ENCODE measurements at regions not wholly inside any gene's neighbourhood (a gene's known extent, or its start where the extent isn't known, plus 50 kb on each side); places are given as distances from the start of the nearest gene placed in this dataset.
"Not testable (repeated sequence)": the region's sequence is repeated elsewhere in the genome, so short reads cannot be mapped to it uniquely, and the experiment has no call there.

GRCh38 chr17:70323269-70323668 lies 153.9 kb downstream of the KCNJ2 start:
- no peak overlapping the region for H3K4me3 ChIP-seq
- no peak overlapping the region for H3K27ac ChIP-seq
- TF ChIP-seq, protein P1, sequence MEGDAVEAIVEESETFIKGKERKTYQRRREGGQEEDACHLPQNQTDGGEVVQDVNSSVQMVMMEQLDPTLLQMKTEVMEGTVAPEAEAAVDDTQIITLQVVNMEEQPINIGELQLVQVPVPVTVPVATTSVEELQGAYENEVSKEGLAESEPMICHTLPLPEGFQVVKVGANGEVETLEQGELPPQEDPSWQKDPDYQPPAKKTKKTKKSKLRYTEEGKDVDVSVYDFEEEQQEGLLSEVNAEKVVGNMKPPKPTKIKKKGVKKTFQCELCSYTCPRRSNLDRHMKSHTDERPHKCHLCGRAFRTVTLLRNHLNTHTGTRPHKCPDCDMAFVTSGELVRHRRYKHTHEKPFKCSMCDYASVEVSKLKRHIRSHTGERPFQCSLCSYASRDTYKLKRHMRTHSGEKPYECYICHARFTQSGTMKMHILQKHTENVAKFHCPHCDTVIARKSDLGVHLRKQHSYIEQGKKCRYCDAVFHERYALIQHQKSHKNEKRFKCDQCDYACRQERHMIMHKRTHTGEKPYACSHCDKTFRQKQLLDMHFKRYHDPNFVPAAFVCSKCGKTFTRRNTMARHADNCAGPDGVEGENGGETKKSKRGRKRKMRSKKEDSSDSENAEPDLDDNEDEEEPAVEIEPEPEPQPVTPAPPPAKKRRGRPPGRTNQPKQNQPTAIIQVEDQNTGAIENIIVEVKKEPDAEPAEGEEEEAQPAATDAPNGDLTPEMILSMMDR (IDR thresholded peaks at IDR 0.05) = no peak
- no peaks in the 10 kb centered on the region for H3K27me3 ChIP-seq
- H3K36me3 ChIP-seq = no peaks in the 10 kb centered on the region
- no peaks in the 10 kb centered on the region for H3K4me1 ChIP-seq
- no peak for DNase-seq (ENCODE audit: low spot score in 2 of 2)
- intact Hi-C loops (cut with DNase I) = no loop called here
- no peaks in the 10 kb centered on the region for H3K9me3 ChIP-seq

- no peak for DNase-seq (ENCODE audit: low spot score in 2 of 2)
- Histone ChIP-seq H3K27ac (no peak overlapping the region), H3K4me1 (no peaks in the 10 kb centered on the region), H3K4me3 (no peak overlapping the region), H3K36me3 (no peaks in the 10 kb centered on the region), H3K9me3 (no peaks in the 10 kb centered on the region), H3K27me3 (no peaks in the 10 kb centered on the region)
- TF ChIP-seq, protein P1 (IDR thresholded peaks at IDR 0.05) = no peak
- intact Hi-C loops (cut with DNase I) = no loop called here
These were observed 154.7 kb downstream of the KCNJ2 start for GRCh38 chr17:70324031-70324430.

GRCh38 chr17:70327279-70327678 lies 157.9 kb downstream of the KCNJ2 start:
- no peak for DNase-seq (ENCODE audit: low spot score in 2 of 2)
- no peaks in the 10 kb centered on the region for H3K27me3 ChIP-seq
- TF ChIP-seq, protein P1 (IDR thresholded peaks at IDR 0.05) = no peak
- H3K36me3 ChIP-seq = no peaks in the 10 kb centered on the region
- no peaks in the 10 kb centered on the region for H3K9me3 ChIP-seq
- H3K4me3 ChIP-seq = no peak overlapping the region
- H3K4me1 ChIP-seq = no peaks in the 10 kb centered on the region
- no peak overlapping the region for H3K27ac ChIP-seq
- intact Hi-C loops (cut with DNase I) = no loop called here

- Histone ChIP-seq H3K4me3 (no peak overlapping the region), H3K27me3 (no peaks in the 10 kb centered on the region), H3K27ac (no peak overlapping the region), H3K36me3 (no peaks in the 10 kb centered on the region), H3K4me1 (no peaks in the 10 kb centered on the region), H3K9me3 (no peaks in the 10 kb centered on the region)
- intact Hi-C loops (cut with DNase I) = no loop called here
- no peak for DNase-seq (ENCODE audit: low spot score in 2 of 2)
- TF ChIP-seq, protein P1 (IDR thresholded peaks at IDR 0.05) = no peak
These were observed 158.4 kb downstream of the KCNJ2 start for GRCh38 chr17:70327723-70328122.

GRCh38 chr17:70329721-70330120 lies 160.4 kb downstream of the KCNJ2 start:
- intact Hi-C loops (cut with DNase I) = no loop called here
- no peak overlapping the region for H3K4me3 ChIP-seq
- H3K4me1 ChIP-seq = no peaks in the 10 kb centered on the region
- H3K36me3 ChIP-seq = no peaks in the 10 kb centered on the region
- no peaks in the 10 kb centered on the region for H3K27me3 ChIP-seq
- DNase-seq (ENCODE audit: low spot score in 2 of 2) = no peak
- H3K27ac ChIP-seq = no peak overlapping the region
- TF ChIP-seq, protein P1 (IDR thresholded peaks at IDR 0.05) = no peak
- no peaks in the 10 kb centered on the region for H3K9me3 ChIP-seq

GRCh38 chr17:70331066-70331465 lies 161.7 kb downstream of the KCNJ2 start:
- DNase-seq (ENCODE audit: low spot score in 2 of 2); H3K4me1 ChIP-seq; H3K4me3 ChIP-seq; intact Hi-C loops (cut with DNase I); H3K9me3 ChIP-seq; H3K27me3 ChIP-seq; H3K36me3 ChIP-seq; H3K27ac ChIP-seq: not testable (repeated sequence)
